ENCODE measurements at regions not wholly inside any gene's neighbourhood (a gene's known extent, or its start where the extent isn't known, plus 50 kb on each side); places are given as distances from the start of the nearest gene placed in this dataset.

DNA sequence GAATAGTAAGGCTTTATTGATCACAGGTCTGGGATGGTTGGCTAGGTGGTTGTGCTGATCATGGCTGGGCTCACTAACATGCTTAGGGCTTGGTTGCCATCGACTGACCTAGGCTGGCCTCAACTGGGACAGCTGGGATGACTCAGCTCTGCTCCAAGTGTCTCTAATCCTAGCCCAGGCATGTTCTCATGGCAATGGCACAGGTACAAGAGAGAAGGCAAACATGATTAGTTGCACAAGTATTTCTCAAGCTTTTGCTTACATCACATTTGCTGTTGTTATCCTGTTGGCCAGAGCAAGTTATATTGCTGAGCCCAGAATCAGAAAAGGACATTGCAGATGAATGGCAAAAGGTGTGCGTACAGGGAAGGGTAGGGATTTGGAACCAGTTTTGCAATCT, 68.5 kb upstream of the SLC35C1 start:
- no peak overlapping the region for H3K27ac ChIP-seq (ENCODE audit: low read depth, low read length)
- no peak overlapping the region for H4K5ac ChIP-seq (ENCODE audit: insufficient read length, low read depth, low read length)
- no peak overlapping the region for H3K23ac ChIP-seq (ENCODE audit: insufficient read length)
- H3K4ac ChIP-seq (replicated peaks; ENCODE audit: insufficient read length, low read depth, low read length), result no peak overlapping the region
- no peaks in the 10 kb centered on the region for H3K36me3 ChIP-seq (ENCODE audit: control insufficient read depth in 2 of 4, insufficient read depth in 4 of 4, low read length in 3 of 4)
- no peak overlapping the region for H2BK5ac ChIP-seq (ENCODE audit: low read depth, low read length)
- H3K9me3 ChIP-seq (ENCODE audit: insufficient read depth in 2 of 2, low read depth in 1 of 2, low read length in 1 of 2), result peaks cover 0 to 4% of the 10 kb centered on the region in 2 experiments; a peak in 2 of 4 replicates
- H4K20me1 ChIP-seq (replicated peaks in 1 of 2; ENCODE audit: control insufficient read depth in 1 of 2, insufficient read depth in 2 of 2, low read length in 2 of 2), result no peaks in the 10 kb centered on the region
- no peaks in the 10 kb centered on the region for H3K27me3 ChIP-seq (replicated peaks in 1 of 4; ENCODE audit: control insufficient read depth in 3 of 4, extremely low read depth in 1 of 4, insufficient read depth in 3 of 4, low read length in 3 of 4)
- H3K23me2 ChIP-seq (ENCODE audit: low read depth, low read length), result no peaks in the 10 kb centered on the region
- WGBS, 2 experiments (ENCODE audit: extremely low coverage in 1 of 2, insufficient coverage in 1 of 2, insufficient read length in 1 of 2, insufficient replicate concordance in 2 of 2, low coverage in 1 of 2, low lambda C conversion rate in 2 of 2, missing lambda C conversion rate in 1 of 2), result 84% methylated on average over 2 of the region's 2 CpGs; no CpG with 5 or more reads in 1 of the 2 experiments
- no peak overlapping the region for H2BK120ac ChIP-seq (replicated peaks; ENCODE audit: low read depth, low read length)
- H2BK15ac ChIP-seq (ENCODE audit: low read length), result no peak overlapping the region
- no peak for FAIRE-seq
- H2AK5ac ChIP-seq (ENCODE audit: low read depth, low read length), result no peak overlapping the region
- H3K18ac ChIP-seq (ENCODE audit: extremely low read depth, low read length), result no peak overlapping the region
- no peak overlapping the region for H3K14ac ChIP-seq (ENCODE audit: insufficient read length)
- no peak overlapping the region for H2BK20ac ChIP-seq (ENCODE audit: low read length)
- no peak overlapping the region for H2BK12ac ChIP-seq (ENCODE audit: low read depth, low read length)
- H4K91ac ChIP-seq (replicated peaks; ENCODE audit: insufficient read length, low read length), result no peak overlapping the region
- CTCF ChIA-PET (ENCODE audit: partially characterized antibody), result interaction anchor here (1.8 kb wide), 1 partner anchor 35 kb away, joined by 6 read pairs; no protein-coding TSS in a partner anchor
- H3K4me2 ChIP-seq (ENCODE audit: insufficient read depth in 1 of 2, low read depth in 2 of 2, low read length in 2 of 2), result no peak overlapping the region
- peaks cover 0 to 2% (median 0%) of the 10 kb centered on the region in 4 experiments; a peak in 1 of 7 replicates for H3K4me1 ChIP-seq (replicated peaks in 1 of 4; ENCODE audit: control insufficient read depth in 3 of 4, insufficient read depth in 4 of 4, low read length in 3 of 4)
- POLR2A ChIA-PET (ENCODE audit: partially characterized antibody), result no interaction called here
- no peak overlapping the region for H3K4me3 ChIP-seq (ENCODE audit: extremely low read depth in 1 of 4, insufficient read depth in 2 of 4, low read depth in 3 of 4, low read length in 4 of 4)
- no peaks in the 10 kb centered on the region for H3K79me2 ChIP-seq (ENCODE audit: control insufficient read depth in 1 of 2, insufficient read depth in 2 of 2, low read length in 2 of 2)
- H3K79me1 ChIP-seq (ENCODE audit: low read depth, low read length), result no peaks in the 10 kb centered on the region
- no peak for DNase-seq (ENCODE audit: low read depth in 1 of 2, low spot score in 2 of 2)
- no peak overlapping the region for H3K56ac ChIP-seq (replicated peaks; ENCODE audit: insufficient read length, low read depth, low read length)
- H3K9ac ChIP-seq (replicated peaks in 1 of 4; ENCODE audit: extremely low read depth in 1 of 4, low read depth in 3 of 4, low read length in 3 of 4), result no peak overlapping the region
- H2AFZ ChIP-seq (ENCODE audit: low read length), result no peak overlapping the region
- no peak overlapping the region for H4K8ac ChIP-seq (ENCODE audit: extremely low read depth, insufficient read depth, low read length)
- TF ChIP-seq BCL11A (IDR thresholded peaks at IDR 0.05; ENCODE audit: low read depth in 2 of 2, low read length in 2 of 2) (no peak), KDM4A (IDR thresholded peaks at IDR 0.05; ENCODE audit: low read depth, low read length, severe bottlenecking) (no peak), EZH2 (IDR thresholded peaks at IDR 0.05; ENCODE audit: low read depth, low read length, severe bottlenecking) (no peak), POLR2A (IDR thresholded peaks at IDR 0.05; ENCODE audit: control extremely low read depth in 1 of 2, low read depth in 2 of 2, low read length in 2 of 2) (no peak)
